Urothelium cell line (cell line): ENCODE measurements at regions not wholly inside any gene's neighbourhood (a gene's known extent, or its start where the extent isn't known, plus 50 kb on each side); places are given as distances from the start of the nearest gene placed in this dataset.

Source experiments
- DNase-seq: peaks from one replicate; pipeline ENCODE4 v3.0.0; 2011; ENCODE audit warnings: low spot score, mixed read lengths
- FAIRE-seq: peaks from 2 replicates; lab custom pipeline; 2011; peaks lifted over from hg19 to GRCh38; lab: Jason Lieb, UNC

GRCh38 chr5:27387535-27388073, 349.2 kb upstream of the CDH9 start:
- DNase-seq (no peak), FAIRE-seq (no peak)

- DNase-seq (no peak), FAIRE-seq (no peak)
Observed at GRCh38 chr5:27381686-27382085, 343.3 kb upstream of the CDH9 start.

GRCh38 chr5:27377626-27378025, 339.2 kb upstream of the CDH9 start:
- FAIRE-seq: no peak

GRCh38 chr5:27353970-27354369, 315.6 kb upstream of the CDH9 start:
- DNase-seq (no peak), FAIRE-seq (no peak)

More at GRCh38 chr5:27377626-27378025, 339.2 kb upstream of the CDH9 start:
- no peak for DNase-seq

- no peak for FAIRE-seq
- DNase-seq: no peak
Observed at GRCh38 chr5:27353540-27353939, 315.2 kb upstream of the CDH9 start.

GRCh38 chr5:27341342-27341741, 303.0 kb upstream of the CDH9 start:
- FAIRE-seq (no peak), DNase-seq (no peak)

- FAIRE-seq (no peak), DNase-seq (no peak)
Observed at GRCh38 chr5:27336817-27337216, 298.4 kb upstream of the CDH9 start.

- no peak for FAIRE-seq
- peak; percentile 78 for DNase-seq
Observed at GRCh38 chr5:27328480-27328879, 290.1 kb upstream of the CDH9 start.

- no peak for FAIRE-seq
- no peak for DNase-seq
Observed at GRCh38 chr5:27325513-27325912, 287.1 kb upstream of the CDH9 start.

GRCh38 chr5:27318701-27319100, 280.3 kb upstream of the CDH9 start:
- FAIRE-seq: no peak
- no peak for DNase-seq

GRCh38 chr5:27316271-27316650, 277.9 kb upstream of the CDH9 start:
- peak; percentile 56 for FAIRE-seq
- peak; percentile 45 for DNase-seq

GRCh38 chr5:27315363-27316270, 277.2 kb upstream of the CDH9 start:
- FAIRE-seq (no peak), DNase-seq (peak; percentile 35)

- DNase-seq (no peak), FAIRE-seq (peak; percentile 37)
Observed at GRCh38 chr5:27313549-27313948, 275.2 kb upstream of the CDH9 start.

GRCh38 chr5:27312291-27312893, 274.0 kb upstream of the CDH9 start:
- FAIRE-seq: no peak
- DNase-seq: no peak

- FAIRE-seq (no peak), DNase-seq (no peak)
Observed at GRCh38 chr5:27311544-27311943, 273.2 kb upstream of the CDH9 start.

- FAIRE-seq (peak; percentile 81), DNase-seq (peak; percentile 70)
Observed at GRCh38 chr5:27308153-27308552, 269.8 kb upstream of the CDH9 start.

GRCh38 chr5:27290172-27290571, 251.8 kb upstream of the CDH9 start:
- no peak for FAIRE-seq
- DNase-seq: no peak

GRCh38 chr5:27276119-27276518, 237.7 kb upstream of the CDH9 start:
- FAIRE-seq: no peak
- no peak for DNase-seq

GRCh38 chr5:27275345-27275744, 237.0 kb upstream of the CDH9 start:
- FAIRE-seq: no peak

GRCh38 chr5:27269766-27270165, 231.4 kb upstream of the CDH9 start:
- DNase-seq: no peak
- no peak for FAIRE-seq

More at GRCh38 chr5:27275345-27275744, 237.0 kb upstream of the CDH9 start:
- no peak for DNase-seq

GRCh38 chr5:27267209-27267824, 228.9 kb upstream of the CDH9 start:
- FAIRE-seq: no peak

More at GRCh38 chr5:27267209-27267824, 228.9 kb upstream of the CDH9 start:
- no peak for DNase-seq
